ENCODE measurements at regions not wholly inside any gene's neighbourhood (a gene's known extent, or its start where the extent isn't known, plus 50 kb on each side); places are given as distances from the start of the nearest gene placed in this dataset.

- no peak for DNase-seq (ENCODE audit: low read depth)
Observed at GRCh38 chr15:46441294-46442062, 806.6 kb downstream of the SQOR start.

- DNase-seq (ENCODE audit: low read depth) = no peak
Observed at GRCh38 chr15:46442184-46442583, 807.4 kb downstream of the SQOR start.

DNA sequence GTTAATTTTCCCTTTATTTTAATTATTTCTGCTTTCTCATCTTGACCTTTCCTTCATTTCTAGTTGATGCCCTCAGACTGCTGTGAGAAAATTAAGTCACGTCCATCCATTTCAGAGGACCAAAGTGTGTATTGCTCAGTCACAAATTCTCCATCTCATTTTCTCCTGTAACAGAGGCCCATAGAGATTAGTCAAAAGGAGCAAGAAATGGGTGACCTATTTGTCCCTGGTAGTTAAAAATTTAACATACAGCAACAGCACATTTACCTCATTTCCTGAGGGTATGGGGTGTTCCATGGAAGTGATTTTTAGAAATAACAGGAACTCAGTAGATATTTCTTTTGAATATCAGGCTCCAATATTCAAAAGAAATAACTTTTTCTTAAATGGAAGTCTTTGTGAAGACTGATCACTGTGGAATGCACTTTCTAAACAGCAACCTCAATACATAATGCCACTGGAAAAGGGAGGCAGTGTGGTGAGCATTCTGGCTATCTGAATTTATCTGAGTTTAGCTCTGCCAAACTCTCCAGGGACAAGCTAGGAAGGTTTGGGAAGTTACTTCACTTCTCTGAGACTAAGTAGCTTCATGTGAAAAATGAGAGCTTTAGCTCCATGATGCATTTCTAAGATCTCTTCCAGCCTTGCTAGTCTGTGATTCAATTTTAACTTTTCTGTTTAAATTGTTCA, 808.2 kb downstream of the SQOR start:
- DNase-seq (ENCODE audit: low read depth) = no peak

DNA sequence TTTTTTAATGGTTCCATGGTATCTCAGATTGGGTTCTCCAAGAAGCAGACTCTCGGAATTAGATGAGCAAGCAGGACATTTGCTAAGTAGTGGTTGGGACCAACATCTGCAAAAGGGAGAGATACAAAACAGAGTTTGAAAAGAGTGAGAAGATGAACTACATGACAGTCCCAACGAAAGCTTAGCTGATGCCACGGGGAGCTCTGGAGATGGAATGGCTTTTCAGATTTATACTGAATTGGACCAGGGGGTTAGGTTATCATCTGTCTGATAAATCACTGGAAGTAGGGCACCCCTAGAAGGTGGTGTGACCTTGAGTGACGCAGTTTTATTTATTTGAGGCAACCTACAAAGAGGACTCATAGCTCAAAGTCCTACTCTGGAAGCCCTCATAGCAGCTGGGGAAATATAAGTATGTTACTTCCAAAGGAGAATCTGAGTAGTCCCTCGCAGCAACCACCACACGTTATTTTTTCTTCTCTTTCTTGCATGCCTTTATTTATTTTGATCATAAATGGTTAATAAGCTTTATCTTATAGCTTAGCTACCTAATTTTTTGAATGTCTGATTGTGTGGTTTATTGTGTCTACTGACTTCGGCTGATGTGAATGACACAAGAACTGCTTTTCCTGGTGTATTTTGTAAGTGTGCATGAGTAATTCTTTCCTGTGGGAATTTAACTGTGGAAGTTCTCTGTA, 815.4 kb downstream of the SQOR start:
- DNase-seq (ENCODE audit: low read depth) = no peak

DNA sequence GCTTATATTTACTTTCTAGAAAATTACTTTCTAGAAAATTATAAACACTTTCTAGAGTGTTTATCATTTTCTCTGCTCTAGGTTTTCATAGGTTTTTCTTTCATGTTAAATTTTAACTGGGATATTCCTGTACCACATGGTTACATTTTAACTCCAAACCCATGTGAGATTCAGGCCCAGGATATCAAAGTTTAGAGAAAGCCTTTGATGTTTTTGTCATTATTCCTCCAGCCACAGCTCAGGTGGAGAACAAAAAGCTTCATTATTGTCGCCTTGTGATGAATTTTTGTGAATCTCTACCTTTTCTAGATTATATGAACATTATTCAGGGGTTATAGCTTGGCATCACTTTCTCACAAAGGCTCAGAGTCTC, 816.0 kb downstream of the SQOR start:
- DNase-seq (ENCODE audit: low read depth) = no peak

DNA sequence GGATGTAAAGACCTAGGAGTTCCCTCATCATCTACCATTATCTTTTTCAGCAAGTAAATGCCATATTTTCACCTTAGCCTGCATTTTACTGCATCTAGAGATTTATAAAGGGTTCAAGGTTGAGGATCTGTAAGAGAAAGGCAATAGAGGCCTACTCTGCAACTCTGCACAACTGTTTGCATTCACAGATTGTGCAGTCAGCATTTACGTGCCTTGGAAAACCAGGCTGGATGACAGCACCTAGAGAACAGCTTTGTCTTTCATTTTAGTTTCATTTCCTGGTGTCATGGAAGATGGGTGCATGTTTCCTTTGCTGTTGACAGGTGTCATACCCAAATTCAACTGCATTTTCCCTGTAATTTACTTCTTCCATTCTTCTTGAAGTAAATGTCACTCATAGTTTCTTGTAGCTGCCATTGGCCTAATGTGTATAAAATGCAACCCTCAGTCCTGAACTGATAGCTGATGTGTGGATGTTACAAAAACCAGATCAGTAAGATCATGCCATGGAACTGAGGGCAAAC, 817.5 kb downstream of the SQOR start:
- DNase-seq (ENCODE audit: low read depth) = no peak

GRCh38 chr15:46456456-46456855, 821.6 kb downstream of the SQOR start:
- no peak for DNase-seq (ENCODE audit: low read depth)

DNA sequence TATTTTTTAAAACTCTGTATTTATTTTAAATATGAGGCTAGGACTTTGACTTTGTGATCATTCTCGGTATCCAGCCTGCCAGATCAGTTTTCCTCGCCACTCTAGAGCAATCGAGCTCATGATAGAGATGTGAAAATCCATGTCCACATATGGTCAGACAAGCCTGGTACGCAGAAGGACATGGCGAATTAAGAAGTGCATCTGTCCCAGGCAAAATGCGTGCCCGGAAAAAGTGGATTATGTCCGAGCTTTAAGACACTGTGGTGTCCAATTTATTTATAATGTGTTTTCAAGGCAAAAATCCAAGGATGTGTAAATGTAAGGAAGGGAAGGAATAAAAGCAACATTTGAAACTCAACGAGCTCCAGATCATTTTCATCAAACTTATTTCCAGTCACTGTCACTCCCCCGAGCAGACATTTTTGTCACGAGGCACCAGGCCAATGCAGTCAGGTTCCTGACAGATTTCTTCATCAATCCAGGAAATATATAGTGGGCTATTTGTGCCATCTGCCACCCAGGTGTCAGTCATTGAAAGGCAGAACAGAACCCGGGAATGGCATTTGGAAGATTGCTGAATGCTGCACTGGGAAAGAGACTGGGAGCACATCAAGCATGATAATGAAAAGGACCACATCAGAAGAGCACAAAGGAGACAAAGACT, 825.7 kb downstream of the SQOR start:
- no peak for DNase-seq (ENCODE audit: low read depth)

GRCh38 chr15:46461416-46461815, 826.6 kb downstream of the SQOR start:
- DNase-seq (ENCODE audit: low read depth) = no peak

DNA sequence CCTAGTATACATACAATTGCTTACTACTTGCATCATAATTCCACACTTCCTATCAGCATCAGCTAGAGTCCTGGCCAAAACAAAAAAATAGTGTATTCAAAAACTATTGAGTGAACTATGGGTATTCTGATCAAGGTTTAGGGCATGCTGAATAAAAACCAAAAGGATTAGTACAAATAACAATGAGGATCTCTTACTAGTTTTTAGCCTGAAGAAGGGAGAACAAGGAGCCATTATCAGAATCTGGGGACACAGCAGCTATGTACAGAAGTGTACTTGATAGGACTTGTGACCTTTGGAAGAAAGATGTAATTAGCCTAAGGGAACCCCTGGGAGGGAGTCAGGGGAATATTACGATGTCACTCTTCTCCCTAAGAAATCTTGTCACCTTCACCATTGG, 832.2 kb downstream of the SQOR start:
- no peak for DNase-seq (ENCODE audit: low read depth)

- DNase-seq (ENCODE audit: low read depth) = no peak
Observed at GRCh38 chr15:46471096-46471495, 836.3 kb downstream of the SQOR start.

DNA sequence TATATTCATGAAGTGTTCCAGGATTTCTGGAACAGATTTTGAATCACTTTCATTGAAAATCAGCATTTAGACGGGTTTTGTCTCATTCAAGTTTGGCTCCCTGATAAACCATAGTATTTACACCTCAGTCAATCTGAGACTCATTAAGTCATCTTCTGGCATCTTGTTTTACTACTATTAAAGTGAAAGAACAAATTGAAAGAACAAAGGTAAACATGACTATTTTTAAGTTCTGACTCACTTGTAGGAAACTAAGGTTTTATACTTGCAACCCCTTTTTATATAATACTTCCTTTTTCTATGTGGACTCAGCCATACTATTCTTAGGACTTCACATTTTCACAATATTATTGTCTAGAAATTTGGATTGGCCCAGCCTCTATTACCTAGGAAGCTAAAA, 854.4 kb downstream of the SQOR start:
- no peak for DNase-seq (ENCODE audit: low read depth)

GRCh38 chr15:46496491-46497115, 861.8 kb downstream of the SQOR start:
- DNase-seq (ENCODE audit: low read depth) = no peak

- DNase-seq (ENCODE audit: low read depth) = no peak
Observed at GRCh38 chr15:46502667-46503066, 867.8 kb downstream of the SQOR start.

DNA sequence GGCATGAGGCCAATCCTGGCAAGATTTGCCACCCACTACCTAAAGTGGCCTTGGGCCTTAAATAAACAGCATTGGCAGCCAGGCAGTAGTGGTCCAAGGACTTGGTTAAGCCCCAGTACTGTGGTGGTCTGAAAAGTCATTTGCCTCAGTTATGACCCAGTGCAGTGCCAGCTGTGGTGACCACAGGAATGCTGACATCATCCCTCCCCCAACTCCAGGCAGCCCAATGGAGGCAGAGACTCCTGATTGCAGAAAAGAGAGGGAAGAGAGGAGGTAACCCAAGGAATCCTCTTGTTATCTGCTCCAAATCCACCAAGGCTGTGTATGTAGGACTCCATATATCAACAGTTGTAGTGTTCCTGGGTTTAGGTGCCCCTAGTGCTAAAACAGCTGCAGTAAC, 883.6 kb downstream of the SQOR start:
- DNase-seq (ENCODE audit: low read depth) = no peak

GRCh38 chr15:46523701-46524100, 888.9 kb downstream of the SQOR start:
- DNase-seq (ENCODE audit: low read depth) = no peak

GRCh38 chr15:46525984-46526725, 891.3 kb downstream of the SQOR start:
- no peak for DNase-seq (ENCODE audit: low read depth)

- no peak for DNase-seq (ENCODE audit: low read depth)
Observed at GRCh38 chr15:46526726-46527110, 891.9 kb downstream of the SQOR start.

DNA sequence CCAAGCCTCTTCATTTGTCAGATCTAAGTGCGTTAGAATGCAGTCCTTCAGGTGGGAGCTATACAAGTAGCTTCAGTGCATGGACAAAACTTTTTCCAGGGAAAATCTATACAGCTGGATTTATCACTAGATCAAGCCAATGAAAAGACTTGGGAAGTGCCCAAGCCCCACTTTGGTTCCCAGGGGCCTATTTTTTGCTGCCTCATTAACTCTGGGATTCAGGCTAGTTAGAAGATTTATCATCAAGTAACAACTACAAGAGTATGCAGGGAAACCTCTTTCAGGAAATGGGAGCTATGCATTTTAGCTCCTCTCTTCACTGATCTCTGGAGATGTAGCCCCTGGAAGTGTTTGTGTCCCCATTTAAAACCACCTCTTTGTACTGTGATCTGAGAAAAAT, 908.8 kb downstream of the SQOR start:
- DNase-seq (ENCODE audit: low read depth) = no peak

GRCh38 chr15:46548989-46549388, 914.2 kb downstream of the SQOR start:
- no peak for DNase-seq (ENCODE audit: low read depth)

- DNase-seq (ENCODE audit: low read depth) = no peak
Observed at GRCh38 chr15:46552316-46552715, 917.5 kb downstream of the SQOR start.
